ENCODE measurements at regions not wholly inside any gene's neighbourhood (a gene's known extent, or its start where the extent isn't known, plus 50 kb on each side); places are given as distances from the start of the nearest gene placed in this dataset.

- TF ChIP-seq HOXA7 (CRISPR knock-in tag; IDR thresholded peaks at IDR 0.05; ENCODE audit: borderline replicate concordance) = no peak
- TF ChIP-seq ZNF747 (tag by site-specific recombination; IDR thresholded peaks at IDR 0.05) = no peak
- TF ChIP-seq ZNF626 (tag by site-specific recombination; IDR thresholded peaks at IDR 0.05) = no peak
- no peak for TF ChIP-seq BCL11A (tag by site-specific recombination; IDR thresholded peaks at IDR 0.05; ENCODE audit: low read depth)
- no peak for TF ChIP-seq HIC1 (tag by site-specific recombination; IDR thresholded peaks at IDR 0.05)
- TF ChIP-seq ZNF223 (tag by site-specific recombination; IDR thresholded peaks at IDR 0.05) = no peak
- no peak for TF ChIP-seq ZNF449 (tag by site-specific recombination; IDR thresholded peaks at IDR 0.05)
- no peak for TF ChIP-seq ZBTB8A (tag by site-specific recombination; IDR thresholded peaks at IDR 0.05)
- TF ChIP-seq ZNF169 (tag by site-specific recombination; IDR thresholded peaks at IDR 0.05) = no peak
- no peak for TF ChIP-seq ZBTB10 (tag by site-specific recombination; IDR thresholded peaks at IDR 0.05)
- no peak for TF ChIP-seq ZNF175 (tag by site-specific recombination; IDR thresholded peaks at IDR 0.05)
- POLR2A ChIA-PET = no interaction called here
- H3K4me1 ChIP-seq (ENCODE audit: control insufficient read depth, insufficient read depth, low read length) = no peaks in the 10 kb centered on the region
- CTCF ChIA-PET = no interaction called here
- H3K4me3 ChIP-seq (ENCODE audit: low read depth, low read length) = no peak overlapping the region
- H3K9me3 ChIP-seq (ENCODE audit: control insufficient read depth, insufficient read depth, low read depth, low read length) = no peaks in the 10 kb centered on the region
- H3K36me3 ChIP-seq (ENCODE audit: control insufficient read depth in 2 of 2, insufficient read depth in 1 of 2, low read length in 2 of 2) = no peaks in the 10 kb centered on the region
- H3K27ac ChIP-seq (ENCODE audit: extremely low read depth, low read depth, low read length) = no peak overlapping the region
Measured at GRCh38 chr4:136687596-136687995, 844.7 kb downstream of the PCDH18 start.

DNA sequence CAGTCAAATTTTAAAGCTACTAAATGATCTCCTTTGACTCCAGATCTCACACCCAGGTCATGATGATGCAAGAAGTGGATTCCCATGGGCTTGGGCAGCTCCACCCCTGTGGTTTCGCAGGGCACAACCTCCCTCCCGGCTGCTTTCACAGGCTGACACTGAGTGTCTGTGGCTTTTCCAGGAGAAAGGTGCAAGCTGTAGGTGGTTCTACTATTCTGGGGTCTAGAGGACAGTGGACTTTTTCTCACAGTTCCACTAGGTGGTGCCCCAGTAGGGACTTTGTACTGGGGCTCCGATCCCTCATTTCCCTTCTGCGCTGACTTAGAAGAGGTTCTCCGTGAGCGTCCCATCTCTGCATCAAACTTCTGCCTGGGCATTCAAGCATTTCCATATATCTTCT lies 845.2 kb downstream of the PCDH18 start:
- no peaks in the 10 kb centered on the region for H3K4me1 ChIP-seq (ENCODE audit: control insufficient read depth, insufficient read depth, low read length)
- no peak overlapping the region for H3K27ac ChIP-seq (ENCODE audit: extremely low read depth, low read depth, low read length)
- H3K4me3 ChIP-seq (ENCODE audit: low read depth, low read length) = no peak overlapping the region
- TF ChIP-seq ZBTB10 (tag by site-specific recombination; IDR thresholded peaks at IDR 0.05) (no peak), ZNF580 (tag by site-specific recombination; IDR thresholded peaks at IDR 0.05) (no peak), ZNF654 (tag by site-specific recombination; IDR thresholded peaks at IDR 0.05; ENCODE audit: low read depth) (0 out of 2 replicates have a peak, but pooled peaks have one; percentile 3)
- H3K9me3 ChIP-seq (ENCODE audit: control insufficient read depth, insufficient read depth, low read depth, low read length) = no peaks in the 10 kb centered on the region
- POLR2A ChIA-PET = no interaction called here
- CTCF ChIA-PET = interaction anchor here (0.5 kb wide), 1 partner anchor 1460 kb away, joined by 3 read pairs; no protein-coding TSS in a partner anchor
- no peaks in the 10 kb centered on the region for H3K36me3 ChIP-seq (ENCODE audit: control insufficient read depth in 2 of 2, insufficient read depth in 1 of 2, low read length in 2 of 2)
